ENCODE measurements at regions not wholly inside any gene's neighbourhood (a gene's known extent, or its start where the extent isn't known, plus 50 kb on each side); places are given as distances from the start of the nearest gene placed in this dataset.

GRCh38 chr10:32155075-32155516, 98.9 kb upstream of the KIF5B start:
- no peak for TF ChIP-seq CTCF (IDR thresholded peaks at IDR 0.05)
- TF ChIP-seq ATF2 (CRISPR knock-in tag; IDR thresholded peaks at IDR 0.05; ENCODE audit: borderline replicate concordance, low read depth), result no peak

Measured in WTC11 (cell line).